ENCODE measurements at regions not wholly inside any gene's neighbourhood (a gene's known extent, or its start where the extent isn't known, plus 50 kb on each side); places are given as distances from the start of the nearest gene placed in this dataset.

- Mint-ChIP-seq H3K4me3 (no peak overlapping the region), H3K27ac (no peak overlapping the region), H3K27me3 (ENCODE audit: insufficient read depth) (no peaks in the 10 kb centered on the region), H3K4me1 (ENCODE audit: low read depth) (no peaks in the 10 kb centered on the region), H3K36me3 (ENCODE audit: low read depth) (no peaks in the 10 kb centered on the region), H3K9me3 (0 out of 2 replicates have a peak, but pooled peaks cover 4% of the 10 kb centered on the region)
- TF ChIP-seq CTCF (IDR thresholded peaks at IDR 0.05), result no peak
- DNase-seq, result no peak
Measured at GRCh38 chr2:176976736-176977685, 235.6 kb upstream of the HNRNPA3 start.

GRCh38 chr2:176978921-176979320 lies 233.7 kb upstream of the HNRNPA3 start:
- DNase-seq, result no peak
- Mint-ChIP-seq H3K27ac (no peak overlapping the region), H3K9me3 (peaks cover 4% of the 10 kb centered on the region; the same call in 1 of the 2 replicates), H3K36me3 (ENCODE audit: low read depth) (no peaks in the 10 kb centered on the region), H3K4me3 (no peak overlapping the region), H3K4me1 (ENCODE audit: low read depth) (no peaks in the 10 kb centered on the region), H3K27me3 (ENCODE audit: insufficient read depth) (no peaks in the 10 kb centered on the region)
- TF ChIP-seq CTCF (IDR thresholded peaks at IDR 0.05), result no peak

- TF ChIP-seq CTCF (IDR thresholded peaks at IDR 0.05), result no peak
- H3K4me1 Mint-ChIP-seq (ENCODE audit: low read depth), result no peaks in the 10 kb centered on the region
- no peak overlapping the region for H3K27ac Mint-ChIP-seq
- H3K27me3 Mint-ChIP-seq (ENCODE audit: insufficient read depth), result no peaks in the 10 kb centered on the region
- H3K36me3 Mint-ChIP-seq (ENCODE audit: low read depth), result no peaks in the 10 kb centered on the region
- H3K9me3 Mint-ChIP-seq, result peaks cover 4% of the 10 kb centered on the region; the same call in 1 of the 2 replicates
- H3K4me3 Mint-ChIP-seq, result no peak overlapping the region
- no peak for DNase-seq
Measured at GRCh38 chr2:176979981-176980710, 232.4 kb upstream of the HNRNPA3 start.

DNA sequence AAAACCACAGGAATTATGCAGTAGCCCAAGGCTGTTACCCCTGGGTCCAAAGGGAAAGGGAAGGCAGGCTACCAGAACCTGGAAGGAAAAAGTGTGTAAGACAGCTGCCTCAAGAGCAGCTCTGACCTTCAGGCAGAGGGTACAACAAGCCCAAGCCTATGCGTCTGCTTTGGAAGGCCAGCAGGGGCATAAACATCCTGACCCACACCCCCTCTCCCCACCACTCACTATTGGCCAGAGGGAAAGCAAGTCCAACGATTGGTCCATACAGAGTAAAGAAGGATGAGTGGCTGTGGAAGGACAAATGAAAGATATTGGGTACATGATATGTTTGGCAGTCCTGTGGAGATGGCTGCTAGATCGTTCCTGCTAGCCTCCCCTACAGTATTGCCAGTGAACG lies 227.6 kb upstream of the HNRNPA3 start:
- H3K36me3 Mint-ChIP-seq (ENCODE audit: low read depth), result no peaks in the 10 kb centered on the region
- no peak for DNase-seq
- no peak for TF ChIP-seq CTCF (IDR thresholded peaks at IDR 0.05)
- H3K9me3 Mint-ChIP-seq, result no peaks in the 10 kb centered on the region; the same call in 1 of the 2 replicates
- no peak overlapping the region for H3K4me3 Mint-ChIP-seq
- H3K27me3 Mint-ChIP-seq (ENCODE audit: insufficient read depth), result no peaks in the 10 kb centered on the region
- no peak overlapping the region for H3K27ac Mint-ChIP-seq
- no peaks in the 10 kb centered on the region for H3K4me1 Mint-ChIP-seq (ENCODE audit: low read depth)

GRCh38 chr2:176985871-176986270 lies 226.7 kb upstream of the HNRNPA3 start:
- Mint-ChIP-seq H3K27ac (no peak overlapping the region), H3K27me3 (ENCODE audit: insufficient read depth) (no peaks in the 10 kb centered on the region), H3K4me1 (ENCODE audit: low read depth) (no peaks in the 10 kb centered on the region), H3K36me3 (ENCODE audit: low read depth) (no peaks in the 10 kb centered on the region), H3K9me3 (no peaks in the 10 kb centered on the region; the same call in 1 of the 2 replicates), H3K4me3 (no peak overlapping the region)
- DNase-seq, result no peak
- no peak for TF ChIP-seq CTCF (IDR thresholded peaks at IDR 0.05)
